ENCODE measurements at regions not wholly inside any gene's neighbourhood (a gene's known extent, or its start where the extent isn't known, plus 50 kb on each side); places are given as distances from the start of the nearest gene placed in this dataset.
"Not testable (repeated sequence)": the region's sequence is repeated elsewhere in the genome, so short reads cannot be mapped to it uniquely, and the experiment has no call there.

- no peak for DNase-seq (ENCODE audit: low spot score)
- FAIRE-seq = no peak
These were observed 50.1 kb upstream of the BCL6 start for GRCh38 chr3:187795207-187795960.

GRCh38 chr3:187798126-187798525 is 52.9 kb upstream of the BCL6 start:
- FAIRE-seq = no peak
- DNase-seq (ENCODE audit: low spot score) = no peak

GRCh38 chr3:187798531-187799530 is 53.6 kb upstream of the BCL6 start:
- no peak for DNase-seq (ENCODE audit: low spot score)
- no peak for FAIRE-seq

- DNase-seq (ENCODE audit: low spot score) (no peak), FAIRE-seq (no peak)
These were observed 54.8 kb upstream of the BCL6 start for GRCh38 chr3:187799942-187800641.

GRCh38 chr3:187801152-187801551 is 55.9 kb upstream of the BCL6 start:
- DNase-seq (ENCODE audit: low spot score) (no peak), FAIRE-seq (no peak)

- FAIRE-seq = no peak
- no peak for DNase-seq (ENCODE audit: low spot score)
These were observed 57.1 kb upstream of the BCL6 start for GRCh38 chr3:187802203-187802927.

- FAIRE-seq = no peak
- DNase-seq (ENCODE audit: low spot score) = no peak
These were observed 57.6 kb upstream of the BCL6 start for GRCh38 chr3:187802928-187803259.

- DNase-seq (ENCODE audit: low spot score) = no peak
- FAIRE-seq = no peak
These were observed 59.0 kb upstream of the BCL6 start for GRCh38 chr3:187804120-187804744.

- DNase-seq (ENCODE audit: low spot score) (no peak), FAIRE-seq (no peak)
These were observed 59.5 kb upstream of the BCL6 start for GRCh38 chr3:187804745-187805121.

GRCh38 chr3:187805774-187806173 is 60.5 kb upstream of the BCL6 start:
- FAIRE-seq = no peak
- no peak for DNase-seq (ENCODE audit: low spot score)

- FAIRE-seq (no peak), DNase-seq (ENCODE audit: low spot score) (no peak)
These were observed 62.0 kb upstream of the BCL6 start for GRCh38 chr3:187807086-187807862.

GRCh38 chr3:187808527-187808895 is 63.2 kb upstream of the BCL6 start:
- FAIRE-seq (no peak), DNase-seq (ENCODE audit: low spot score) (no peak)

- DNase-seq (ENCODE audit: low spot score) = no peak
- FAIRE-seq = no peak
These were observed 64.3 kb upstream of the BCL6 start for GRCh38 chr3:187809612-187809991.

- FAIRE-seq = no peak
- DNase-seq (ENCODE audit: low spot score) = no peak
These were observed 64.8 kb upstream of the BCL6 start for GRCh38 chr3:187810021-187810446.

- FAIRE-seq (no peak), DNase-seq (ENCODE audit: low spot score) (no peak)
These were observed 66.5 kb upstream of the BCL6 start for GRCh38 chr3:187811585-187812250.

GRCh38 chr3:187812496-187812895 is 67.2 kb upstream of the BCL6 start:
- no peak for FAIRE-seq

GRCh38 chr3:187813198-187813597 is 67.9 kb upstream of the BCL6 start:
- DNase-seq (ENCODE audit: low spot score) (no peak), FAIRE-seq (no peak)

More at GRCh38 chr3:187812496-187812895, 67.2 kb upstream of the BCL6 start:
- no peak for DNase-seq (ENCODE audit: low spot score)

- DNase-seq (ENCODE audit: low spot score); FAIRE-seq: not testable (repeated sequence)
These were observed 72.5 kb upstream of the BCL6 start for GRCh38 chr3:187817766-187818165.

GRCh38 chr3:187821616-187822317 is 76.5 kb upstream of the BCL6 start:
- DNase-seq (ENCODE audit: low spot score) = no peak
- no peak for FAIRE-seq

Measured in urothelium cell line (cell line).